Heart right ventricle (tissue), 16 donors: ENCODE measurements at regions not wholly inside any gene's neighbourhood (a gene's known extent, or its start where the extent isn't known, plus 50 kb on each side); places are given as distances from the start of the nearest gene placed in this dataset.

Source experiments
- ATAC-seq, 8 donors: fragments of 200-7000 bp; cut with Tn5 transposase; one replicate each; pipeline ENCODE4 v1.9.1; 2020; ENCODE audit warnings: mild to moderate bottlenecking in 8 of 8, moderate library complexity in 8 of 8, moderate number of reproducible peaks in 1 of 8
- DNase-seq, 2 donors: peaks; one replicate each; pipeline ENCODE4 v3.0.0-alpha.2; 2020
- H3K27ac ChIP-seq, 10 donors: fragments of 200-600 bp; sonication (generic) in 2 of 10; one replicate each; pipeline versions ENCODE4 v1.5.0 to v1.8.0; 2020 to 2022; ENCODE audit warnings: mild to moderate bottlenecking in 3 of 10
- H3K27me3 ChIP-seq, 7 donors: fragments of 200-600 bp; one replicate each; pipeline ENCODE4 v1.8.0; 2021 to 2022; ENCODE audit warnings: mild to moderate bottlenecking in 2 of 7
- H3K36me3 ChIP-seq, 9 donors: fragments of 200-600 bp; sonication (generic) in 1 of 9; one replicate each; pipeline versions ENCODE4 v1.5.0 to v1.8.0; 2020 to 2022; ENCODE audit warnings: mild to moderate bottlenecking in 2 of 9
- H3K4me1 ChIP-seq, 9 donors: fragments of 200-600 bp; sonication (generic) in 1 of 9; one replicate each; pipeline versions ENCODE4 v1.5.0 to v1.8.0; 2020 to 2022; ENCODE audit warnings: mild to moderate bottlenecking in 4 of 9
- H3K4me3 ChIP-seq, 10 donors: fragments of 200-600 bp; sonication (generic) in 2 of 10; one replicate each; pipeline versions ENCODE4 v1.5.0 to v1.8.0; 2020 to 2022; ENCODE audit warnings: mild to moderate bottlenecking in 7 of 10, moderate library complexity in 2 of 10
- H3K9me3 ChIP-seq, 11 donors: fragments of 200-600 bp in 10 of 11; sonication (generic) in 2 of 11; one replicate each; pipeline versions ENCODE4 v1.5.0 to v1.8.0; 2013 to 2022; ENCODE audit warnings: mild to moderate bottlenecking in 2 of 11, control low read depth in 1 of 11, moderate library complexity in 1 of 11
- WGBS, 2 donors: extraction: QIAGEN DNeasy Blood & Tissue Kit; methylation state at CpG; one replicate each; pipeline ENCODE4 v1.1.7; 2013; ENCODE audit warnings: inconsistent platforms in 1 of 2; 5-methylcytosine and 5-hydroxymethylcytosine counted together
- intact Hi-C, 10 donors: fragments of 100-400 bp; cut with DNase I; formaldehyde crosslinking; loops; one replicate each; pipeline versions ENCODE4 v1.11.1 to v1.14.2; 2022
- TF ChIP-seq, protein P1 (sequence below), 9 donors: fragments of 200-600 bp; sonication (generic) in 2 of 9; IDR thresholded peaks; one replicate each; pipeline versions ENCODE4 v1.5.0 to v1.8.0; 2021 to 2022; ENCODE audit warnings: antibody characterized with exemption in 9 of 9, mild to moderate bottlenecking in 5 of 9, moderate library complexity in 1 of 9
- donor health status: Arrhythmogenic right ventricular cardiomyopathy.
- donor health status: ischemic (EF 13 %, LVEDD 7.1; RV severe dilation, severe dysfunction).
- donor health status: healthy with polysubstance abuse.
- donor health status: DM: no; HTN: yes; CAD: no.
- donor health status: DM: no; HTN: no; CAD: no.
- donor health status: ischemic (EF 25% LVEDD 6.9; RV normal size, moderate dysfunction).
- donor health status: ischemic (EF 25% LVEDD 5.7; RV mildly dilated, moderate dysfunction).
- donor health status: healthy.
- donor health status: DM: yes; HTN: yes; CAD: no.
- donor health status: Ischemic cardiomyopathy.
- donor health status: ischemic (EF 35%, LVEDD 5.7; RV mildly dilated, moderate dysfunction).
- donor health status: nonischemic (EF 11% LVEDD 7.7; RV severe dilation, severe dysfunction).
- donor health status: DM: yes; HTN: yes; CAD: no.
- donor health status: PGD.
- donor health status: ischemic (EF 29% LVEDD 5.4; RV normal size, mild dysfunction).
- donor health status: nonischemic (EF 23%, LVEDD 6.1; RV moderate dilation, normal function).

DNA sequence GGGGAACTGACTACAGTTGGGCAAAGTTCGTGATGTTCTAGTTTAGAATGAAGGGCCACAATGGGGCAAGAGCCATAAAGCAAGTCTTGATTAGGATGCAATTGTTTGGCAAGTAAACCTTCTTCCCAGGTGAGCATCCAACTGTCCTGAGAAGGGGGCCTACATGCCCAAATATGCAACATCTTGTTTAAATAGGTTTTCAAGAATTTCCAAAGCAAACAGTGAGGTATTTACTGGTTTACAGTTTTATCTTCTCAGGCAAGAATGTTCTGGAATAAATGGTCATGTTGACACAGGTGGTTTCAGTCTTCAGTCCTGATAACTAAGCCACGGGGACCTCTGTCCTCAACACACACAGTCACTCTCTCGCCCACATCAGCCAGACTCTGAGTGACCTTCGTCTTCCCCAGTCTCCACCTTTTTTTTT lies 90.3 kb upstream of the FAM174B start:
- H3K4me1 ChIP-seq, result no peaks in the 10 kb centered on the region
- H3K4me3 ChIP-seq, result no peak overlapping the region
- 83 to 86% methylated on average over 4 of the region's 4 CpGs for WGBS, 2 donors
- TF ChIP-seq, protein P1, sequence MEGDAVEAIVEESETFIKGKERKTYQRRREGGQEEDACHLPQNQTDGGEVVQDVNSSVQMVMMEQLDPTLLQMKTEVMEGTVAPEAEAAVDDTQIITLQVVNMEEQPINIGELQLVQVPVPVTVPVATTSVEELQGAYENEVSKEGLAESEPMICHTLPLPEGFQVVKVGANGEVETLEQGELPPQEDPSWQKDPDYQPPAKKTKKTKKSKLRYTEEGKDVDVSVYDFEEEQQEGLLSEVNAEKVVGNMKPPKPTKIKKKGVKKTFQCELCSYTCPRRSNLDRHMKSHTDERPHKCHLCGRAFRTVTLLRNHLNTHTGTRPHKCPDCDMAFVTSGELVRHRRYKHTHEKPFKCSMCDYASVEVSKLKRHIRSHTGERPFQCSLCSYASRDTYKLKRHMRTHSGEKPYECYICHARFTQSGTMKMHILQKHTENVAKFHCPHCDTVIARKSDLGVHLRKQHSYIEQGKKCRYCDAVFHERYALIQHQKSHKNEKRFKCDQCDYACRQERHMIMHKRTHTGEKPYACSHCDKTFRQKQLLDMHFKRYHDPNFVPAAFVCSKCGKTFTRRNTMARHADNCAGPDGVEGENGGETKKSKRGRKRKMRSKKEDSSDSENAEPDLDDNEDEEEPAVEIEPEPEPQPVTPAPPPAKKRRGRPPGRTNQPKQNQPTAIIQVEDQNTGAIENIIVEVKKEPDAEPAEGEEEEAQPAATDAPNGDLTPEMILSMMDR (IDR thresholded peaks at IDR 0.05), result no peak
- peaks cover 0 to 10% (median 0%) of the 10 kb centered on the region in 11 donors for H3K9me3 ChIP-seq
- no peak overlapping the region for H3K27ac ChIP-seq
- ATAC-seq (no peak), DNase-seq (no peak)
- no peaks in the 10 kb centered on the region for H3K36me3 ChIP-seq
- intact Hi-C loops, result no loop called here
- H3K27me3 ChIP-seq, result no peaks in the 10 kb centered on the region

DNA sequence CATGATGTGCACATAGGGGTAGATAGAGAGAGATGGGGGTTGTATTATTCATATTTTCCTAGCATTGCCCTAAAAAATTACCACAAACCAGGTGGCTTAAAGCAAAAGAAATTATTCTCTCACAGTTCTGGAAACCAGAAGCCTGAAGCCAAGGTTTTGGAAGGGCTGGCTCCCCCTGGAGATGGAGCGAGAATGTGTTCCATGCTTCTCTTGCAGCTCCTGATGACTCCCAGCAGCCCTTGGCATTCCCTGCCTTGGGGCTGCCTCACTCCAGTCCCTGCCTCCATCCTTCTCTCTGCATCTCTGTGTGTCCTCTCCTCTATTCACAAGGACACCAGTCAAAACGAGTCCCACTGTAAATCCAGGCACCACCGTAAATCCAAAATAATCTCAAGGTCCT lies 91.5 kb upstream of the FAM174B start:
- TF ChIP-seq, protein P1 (IDR thresholded peaks at IDR 0.05), result no peak
- WGBS, 2 donors, result 90 to 95% methylated on average over 3 of the region's 3 CpGs
- intact Hi-C loops, result no loop called here
- Histone ChIP-seq H3K36me3 (no peaks in the 10 kb centered on the region), H3K4me1 (no peaks in the 10 kb centered on the region), H3K4me3 (no peak overlapping the region), H3K27ac (no peak overlapping the region), H3K27me3 (no peaks in the 10 kb centered on the region), H3K9me3 (peaks cover 0 to 10% (median 0%) of the 10 kb centered on the region in 11 donors)
- DNase-seq, result no peak
- ATAC-seq, result no peak

DNA sequence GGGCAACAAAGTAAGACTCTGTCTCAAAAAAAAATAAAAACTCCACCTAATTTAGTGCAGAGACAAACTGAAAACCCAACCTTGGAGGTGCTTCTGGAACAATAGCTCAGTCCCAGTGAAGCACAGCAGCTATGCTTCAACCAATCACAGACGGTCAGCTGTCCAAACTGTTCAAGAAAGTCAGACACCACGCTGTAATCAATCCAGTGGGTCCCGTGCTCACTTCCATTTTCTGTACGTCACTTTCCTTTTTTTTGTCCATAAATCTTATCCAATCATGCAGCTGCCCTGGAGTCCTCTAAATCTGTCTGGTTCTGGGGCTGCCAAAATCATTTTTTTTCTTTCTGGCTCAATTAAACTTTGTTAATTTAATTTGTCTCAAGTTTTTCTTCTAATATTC lies 93.6 kb upstream of the FAM174B start:
- TF ChIP-seq, protein P1 (IDR thresholded peaks at IDR 0.05), result no peak
- Histone ChIP-seq H3K4me3 (no peak overlapping the region), H3K36me3 (no peaks in the 10 kb centered on the region), H3K4me1 (no peaks in the 10 kb centered on the region), H3K27me3 (no peaks in the 10 kb centered on the region), H3K27ac (no peak overlapping the region), H3K9me3 (peaks cover 0 to 4% (median 0%) of the 10 kb centered on the region in 11 donors)
- ATAC-seq, result no peak
- 77 to 85% methylated on average over 4 of the region's 4 CpGs for WGBS, 2 donors
- intact Hi-C loops, result no loop called here
- DNase-seq, result no peak

DNA sequence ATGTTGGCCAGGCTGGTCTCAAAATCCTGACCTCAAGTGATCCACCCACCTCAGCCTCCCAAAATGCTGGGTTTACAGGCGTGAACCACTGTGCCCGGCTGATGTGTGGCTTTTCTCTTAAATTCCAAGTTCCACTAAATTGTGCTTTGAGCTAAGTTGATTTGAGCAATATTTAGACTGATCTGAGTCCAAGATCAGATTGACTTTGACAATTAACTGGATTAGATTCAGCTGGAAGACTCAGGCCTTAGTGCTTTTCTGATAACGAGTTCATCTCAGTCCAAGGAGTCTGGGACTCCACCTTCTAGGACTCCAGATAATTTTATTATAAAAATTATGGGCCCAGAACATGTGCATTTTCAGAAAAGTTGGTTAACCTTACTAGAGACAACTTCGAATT lies 94.4 kb upstream of the FAM174B start:
- H3K4me1 ChIP-seq, result no peaks in the 10 kb centered on the region
- intact Hi-C loops, result no loop called here
- ATAC-seq (no peak), DNase-seq (no peak)
- no peak overlapping the region for H3K27ac ChIP-seq
- H3K27me3 ChIP-seq, result no peaks in the 10 kb centered on the region
- H3K4me3 ChIP-seq, result no peak overlapping the region
- TF ChIP-seq, protein P1 (IDR thresholded peaks at IDR 0.05), result no peak
- H3K9me3 ChIP-seq, result no peaks in the 10 kb centered on the region
- no peaks in the 10 kb centered on the region for H3K36me3 ChIP-seq
- WGBS, 2 donors, result 85 to 87% methylated on average over 4 of the region's 4 CpGs
